ENCODE measurements at regions not wholly inside any gene's neighbourhood (a gene's known extent, or its start where the extent isn't known, plus 50 kb on each side); places are given as distances from the start of the nearest gene placed in this dataset.

GRCh38 chr7:46723003-46723402, 801.9 kb upstream of the IGFBP3 start:
- CTCF ChIA-PET: interaction anchor here (1.0 to 1.7 kb wide), 3 partner anchors 14 to 20 kb away, joined by 3 to 4 read pairs (median 3); no protein-coding TSS in a partner anchor
- Histone ChIP-seq H3K36me3 (ENCODE audit: control insufficient read depth, insufficient read depth, low read length) (no peaks in the 10 kb centered on the region), H3K27me3 (ENCODE audit: control insufficient read depth, insufficient read depth, low read length) (no peaks in the 10 kb centered on the region; the same call in 1 of the 2 replicates), H3K4me3 (ENCODE audit: low read depth, low read length) (no peak overlapping the region)
- POLR2A ChIA-PET: no interaction called here
- TF ChIP-seq, protein P1, sequence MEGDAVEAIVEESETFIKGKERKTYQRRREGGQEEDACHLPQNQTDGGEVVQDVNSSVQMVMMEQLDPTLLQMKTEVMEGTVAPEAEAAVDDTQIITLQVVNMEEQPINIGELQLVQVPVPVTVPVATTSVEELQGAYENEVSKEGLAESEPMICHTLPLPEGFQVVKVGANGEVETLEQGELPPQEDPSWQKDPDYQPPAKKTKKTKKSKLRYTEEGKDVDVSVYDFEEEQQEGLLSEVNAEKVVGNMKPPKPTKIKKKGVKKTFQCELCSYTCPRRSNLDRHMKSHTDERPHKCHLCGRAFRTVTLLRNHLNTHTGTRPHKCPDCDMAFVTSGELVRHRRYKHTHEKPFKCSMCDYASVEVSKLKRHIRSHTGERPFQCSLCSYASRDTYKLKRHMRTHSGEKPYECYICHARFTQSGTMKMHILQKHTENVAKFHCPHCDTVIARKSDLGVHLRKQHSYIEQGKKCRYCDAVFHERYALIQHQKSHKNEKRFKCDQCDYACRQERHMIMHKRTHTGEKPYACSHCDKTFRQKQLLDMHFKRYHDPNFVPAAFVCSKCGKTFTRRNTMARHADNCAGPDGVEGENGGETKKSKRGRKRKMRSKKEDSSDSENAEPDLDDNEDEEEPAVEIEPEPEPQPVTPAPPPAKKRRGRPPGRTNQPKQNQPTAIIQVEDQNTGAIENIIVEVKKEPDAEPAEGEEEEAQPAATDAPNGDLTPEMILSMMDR (IDR thresholded peaks at IDR 0.05; ENCODE audit: insufficient read depth, low read depth, low read length): no peak
- DNase-seq (ENCODE audit: low read depth): no peak

GRCh38 chr7:46720761-46721160, 799.7 kb upstream of the IGFBP3 start:
- H3K27me3 ChIP-seq (ENCODE audit: control insufficient read depth, insufficient read depth, low read length): no peaks in the 10 kb centered on the region; the same call in 1 of the 2 replicates
- POLR2A ChIA-PET: no interaction called here
- DNase-seq (ENCODE audit: low read depth): no peak
- H3K4me3 ChIP-seq (ENCODE audit: low read depth, low read length): no peak overlapping the region
- CTCF ChIA-PET: interaction anchor here (0.6 to 1.9 kb wide), 2 partner anchors 19 to 28 kb away, joined by 3 to 4 read pairs; no protein-coding TSS in a partner anchor
- no peaks in the 10 kb centered on the region for H3K36me3 ChIP-seq (ENCODE audit: control insufficient read depth, insufficient read depth, low read length)
- TF ChIP-seq, protein P1 (IDR thresholded peaks at IDR 0.05; ENCODE audit: insufficient read depth, low read depth, low read length): no peak

DNA sequence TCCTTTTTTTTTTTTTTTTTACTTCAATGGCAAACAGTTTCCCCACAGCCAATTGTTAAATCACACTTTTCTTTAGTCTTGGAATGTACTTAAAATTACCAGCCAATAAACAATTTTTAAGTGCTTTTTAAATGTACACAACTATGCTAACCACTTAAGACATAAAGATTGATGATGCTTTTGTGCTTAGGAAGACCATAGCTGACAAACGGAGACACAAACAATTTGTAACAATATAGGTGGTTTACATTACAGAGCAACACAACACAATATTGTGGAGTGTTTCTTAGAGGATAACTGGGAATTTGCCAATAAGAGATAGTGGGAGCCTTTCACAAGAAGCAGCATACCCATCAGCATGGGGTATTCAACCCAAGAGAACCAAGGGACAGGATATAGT, 798.5 kb upstream of the IGFBP3 start:
- POLR2A ChIA-PET: no interaction called here
- H3K4me3 ChIP-seq (ENCODE audit: low read depth, low read length): no peak overlapping the region
- TF ChIP-seq, protein P1 (IDR thresholded peaks at IDR 0.05; ENCODE audit: insufficient read depth, low read depth, low read length): no peak
- no peaks in the 10 kb centered on the region for H3K36me3 ChIP-seq (ENCODE audit: control insufficient read depth, insufficient read depth, low read length)
- CTCF ChIA-PET: no interaction called here
- DNase-seq (ENCODE audit: low read depth): no peak
- no peaks in the 10 kb centered on the region; the same call in 1 of the 2 replicates for H3K27me3 ChIP-seq (ENCODE audit: control insufficient read depth, insufficient read depth, low read length)

GRCh38 chr7:46716926-46717325, 795.9 kb upstream of the IGFBP3 start:
- no peak overlapping the region for H3K4me3 ChIP-seq (ENCODE audit: low read depth, low read length)
- ChIA-PET POLR2A (no interaction called here), CTCF (interaction anchor here (0.6 kb wide), 1 partner anchor 44 kb away, joined by 3 read pairs; no protein-coding TSS in a partner anchor)
- H3K27me3 ChIP-seq (ENCODE audit: control insufficient read depth, insufficient read depth, low read length): no peaks in the 10 kb centered on the region
- H3K36me3 ChIP-seq (ENCODE audit: control insufficient read depth, insufficient read depth, low read length): no peaks in the 10 kb centered on the region
- TF ChIP-seq, protein P1 (IDR thresholded peaks at IDR 0.05; ENCODE audit: insufficient read depth, low read depth, low read length): no peak
- DNase-seq (ENCODE audit: low read depth): no peak

- TF ChIP-seq, protein P1 (IDR thresholded peaks at IDR 0.05; ENCODE audit: insufficient read depth, low read depth, low read length): no peak
These were observed 794.5 kb upstream of the IGFBP3 start for GRCh38 chr7:46715579-46715978.

More at GRCh38 chr7:46715579-46715978, 794.5 kb upstream of the IGFBP3 start:
- POLR2A ChIA-PET: no interaction called here
- Histone ChIP-seq H3K36me3 (ENCODE audit: control insufficient read depth, insufficient read depth, low read length) (no peaks in the 10 kb centered on the region), H3K4me3 (ENCODE audit: low read depth, low read length) (no peak overlapping the region), H3K27me3 (ENCODE audit: control insufficient read depth, insufficient read depth, low read length) (no peaks in the 10 kb centered on the region)
- CTCF ChIA-PET: interaction anchor here (1.6 kb wide), 1 partner anchor 36 kb away, joined by 3 read pairs; no protein-coding TSS in a partner anchor
- no peak for DNase-seq (ENCODE audit: low read depth)
